Kidney epithelial cell (primary cell): ENCODE measurements at regions not wholly inside any gene's neighbourhood (a gene's known extent, or its start where the extent isn't known, plus 50 kb on each side); places are given as distances from the start of the nearest gene placed in this dataset.

Source experiments
- DNase-seq: peaks from one replicate; pipeline ENCODE4 v3.0.0-alpha.2; 2010; ENCODE audit warnings: low read depth
- H3K27me3 ChIP-seq: 2 replicates; pipeline ENCODE4 v1.6.0; 2011; ENCODE audit warnings: low read length; ENCODE audit not compliant: control insufficient read depth, insufficient read depth
- H3K36me3 ChIP-seq: 2 replicates; pipeline ENCODE4 v1.5.1; 2011; ENCODE audit warnings: low read length; ENCODE audit not compliant: control insufficient read depth, insufficient read depth
- H3K4me3 ChIP-seq: 2 replicates; pipeline ENCODE4 v1.5.1; 2011; ENCODE audit warnings: low read depth, mild to moderate bottlenecking, control low read depth, low read length
- TF ChIP-seq, protein P1 (sequence below): IDR thresholded peaks from 2 replicates; pipeline ENCODE4 v1.5.1; 2011; ENCODE audit warnings: mild to moderate bottlenecking, moderate library complexity, low read length, control low read depth, inconsistent platforms; ENCODE audit not compliant: insufficient read depth, poor library complexity, severe bottlenecking

- no peaks in the 10 kb centered on the region for H3K27me3 ChIP-seq
- no peaks in the 10 kb centered on the region for H3K36me3 ChIP-seq
- no peak overlapping the region for H3K4me3 ChIP-seq
- no peak for DNase-seq
- TF ChIP-seq, protein P1, sequence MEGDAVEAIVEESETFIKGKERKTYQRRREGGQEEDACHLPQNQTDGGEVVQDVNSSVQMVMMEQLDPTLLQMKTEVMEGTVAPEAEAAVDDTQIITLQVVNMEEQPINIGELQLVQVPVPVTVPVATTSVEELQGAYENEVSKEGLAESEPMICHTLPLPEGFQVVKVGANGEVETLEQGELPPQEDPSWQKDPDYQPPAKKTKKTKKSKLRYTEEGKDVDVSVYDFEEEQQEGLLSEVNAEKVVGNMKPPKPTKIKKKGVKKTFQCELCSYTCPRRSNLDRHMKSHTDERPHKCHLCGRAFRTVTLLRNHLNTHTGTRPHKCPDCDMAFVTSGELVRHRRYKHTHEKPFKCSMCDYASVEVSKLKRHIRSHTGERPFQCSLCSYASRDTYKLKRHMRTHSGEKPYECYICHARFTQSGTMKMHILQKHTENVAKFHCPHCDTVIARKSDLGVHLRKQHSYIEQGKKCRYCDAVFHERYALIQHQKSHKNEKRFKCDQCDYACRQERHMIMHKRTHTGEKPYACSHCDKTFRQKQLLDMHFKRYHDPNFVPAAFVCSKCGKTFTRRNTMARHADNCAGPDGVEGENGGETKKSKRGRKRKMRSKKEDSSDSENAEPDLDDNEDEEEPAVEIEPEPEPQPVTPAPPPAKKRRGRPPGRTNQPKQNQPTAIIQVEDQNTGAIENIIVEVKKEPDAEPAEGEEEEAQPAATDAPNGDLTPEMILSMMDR, result no peak
Measured at GRCh38 chr5:29942089-29942488, 1251.4 kb upstream of the CDH6 start.

- TF ChIP-seq, protein P1, result no peak
- DNase-seq, result no peak
- Histone ChIP-seq H3K27me3 (no peaks in the 10 kb centered on the region), H3K4me3 (no peak overlapping the region), H3K36me3 (no peaks in the 10 kb centered on the region)
Measured at GRCh38 chr5:29939988-29940387, 1253.5 kb upstream of the CDH6 start.

DNA sequence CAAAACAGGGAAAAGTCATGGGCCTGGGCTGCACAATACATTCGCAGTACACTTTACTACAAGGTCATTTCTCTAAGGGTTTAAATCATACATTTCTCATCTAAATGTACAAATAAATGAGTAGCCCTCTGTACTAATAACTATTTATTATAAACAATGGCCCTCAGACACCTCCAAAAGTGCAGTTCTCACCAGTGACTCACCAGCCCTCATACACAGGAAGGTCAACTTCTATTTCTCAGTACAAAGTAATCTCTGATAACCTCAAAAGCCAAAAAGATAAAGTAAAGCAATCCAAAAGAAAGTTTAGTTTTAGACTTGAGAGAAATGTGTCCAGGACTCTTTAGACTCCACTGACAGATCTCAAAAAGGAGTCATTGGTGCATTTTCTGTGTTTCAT is 1258.1 kb upstream of the CDH6 start:
- no peaks in the 10 kb centered on the region for H3K27me3 ChIP-seq
- H3K36me3 ChIP-seq, result no peaks in the 10 kb centered on the region
- TF ChIP-seq, protein P1, result no peak
- no peak for DNase-seq
- H3K4me3 ChIP-seq, result no peak overlapping the region

DNA sequence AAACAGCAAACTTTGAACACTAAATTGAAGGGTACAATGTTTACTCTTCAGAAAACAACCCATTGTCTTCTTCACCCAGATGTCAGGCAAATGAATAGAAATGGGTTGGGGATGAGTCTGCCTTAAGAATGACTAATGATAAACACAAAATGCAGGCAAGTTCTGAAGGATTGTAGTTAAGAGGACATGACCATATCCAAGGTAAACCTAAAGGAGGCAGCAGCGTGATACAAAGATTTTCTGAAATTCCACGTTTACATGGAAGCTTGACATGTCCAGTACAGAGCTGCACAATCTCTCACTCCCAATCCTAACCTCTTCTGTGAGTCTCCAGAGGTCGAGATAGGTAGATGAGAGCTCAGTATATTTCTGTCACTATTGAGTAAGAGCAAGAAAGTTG is 1263.2 kb upstream of the CDH6 start:
- no peaks in the 10 kb centered on the region for H3K27me3 ChIP-seq
- TF ChIP-seq, protein P1, result no peak
- no peak overlapping the region for H3K4me3 ChIP-seq
- no peak for DNase-seq
- H3K36me3 ChIP-seq, result no peaks in the 10 kb centered on the region

GRCh38 chr5:29924107-29924506 is 1269.4 kb upstream of the CDH6 start:
- Histone ChIP-seq H3K27me3 (no peaks in the 10 kb centered on the region), H3K4me3 (no peak overlapping the region), H3K36me3 (no peaks in the 10 kb centered on the region)
- DNase-seq, result no peak
- TF ChIP-seq, protein P1, result no peak

- TF ChIP-seq, protein P1, result no peak
- DNase-seq, result no peak
- no peak overlapping the region for H3K4me3 ChIP-seq
- no peaks in the 10 kb centered on the region for H3K36me3 ChIP-seq
- H3K27me3 ChIP-seq, result no peaks in the 10 kb centered on the region
Measured at GRCh38 chr5:29905626-29906353, 1287.7 kb upstream of the CDH6 start.
